Panc1 (cell line): ENCODE measurements at regions not wholly inside any gene's neighbourhood (a gene's known extent, or its start where the extent isn't known, plus 50 kb on each side); places are given as distances from the start of the nearest gene placed in this dataset.

ENCODE experiments used
- CTCF ChIP-seq: fragments of 450-650 bp; IDR thresholded peaks from 2 replicates; pipeline ENCODE4 v1.5.1; 2017; ENCODE audit warnings: mild to moderate bottlenecking
- POLR2AphosphoS5 ChIP-seq: IDR thresholded peaks from 2 replicates; pipeline ENCODE4 v1.6.1; 2012; ENCODE audit warnings: mild to moderate bottlenecking, low read depth, low read length, moderate library complexity
- SIN3A ChIP-seq: IDR thresholded peaks from 2 replicates; pipeline ENCODE4 v1.6.1; 2012; ENCODE audit warnings: low read depth, mild to moderate bottlenecking, low read length, moderate library complexity, borderline replicate concordance; ENCODE audit not compliant: insufficient read depth

- no peak for TF ChIP-seq CTCF
- no peak for TF ChIP-seq POLR2AphosphoS5
- no peak for TF ChIP-seq SIN3A
Measured at GRCh38 chr11:109338131-109338530, 83.9 kb upstream of the C11orf87 start.
